BJ (cell line): ENCODE measurements at regions not wholly inside any gene's neighbourhood (a gene's known extent, or its start where the extent isn't known, plus 50 kb on each side); places are given as distances from the start of the nearest gene placed in this dataset.

Experiments used
- CTCF ChIA-PET: fragments of 350-600 bp; formaldehyde crosslinking; extraction: SDS; loops from one replicate; lab custom pipeline; 2021; ENCODE audit warnings: antibody characterized with exemption, inconsistent platforms; lab: Yijun Ruan, JAX
- POLR2A ChIA-PET: fragments of 300-600 bp; sonication (Branson Sonifier 250); formaldehyde crosslinking; extraction: SDS; loops from one replicate; lab custom pipeline; 2021; ENCODE audit warnings: antibody characterized with exemption; lab: Charles Lee
- DNase-seq: peaks from one replicate; pipeline ENCODE4 v3.0.0-alpha.2; 2011; ENCODE audit warnings: low read depth
- H3K27me3 ChIP-seq: 2 replicates; pipeline ENCODE4 v1.6.0; 2011; ENCODE audit warnings: low read length; ENCODE audit not compliant: control insufficient read depth, insufficient read depth
- H3K36me3 ChIP-seq: 2 replicates; pipeline ENCODE4 v1.5.1; 2011; ENCODE audit warnings: low read length; ENCODE audit not compliant: control insufficient read depth, insufficient read depth
- H3K4me3 ChIP-seq: 2 replicates; pipeline ENCODE4 v1.5.1; 2011; ENCODE audit warnings: low read depth, mild to moderate bottlenecking, control low read depth, low read length
- TF ChIP-seq, protein P1 (sequence below): IDR thresholded peaks from 2 replicates; pipeline ENCODE4 v1.5.1; 2011; ENCODE audit warnings: low read depth, mild to moderate bottlenecking, control low read depth, inconsistent platforms, low read length, moderate library complexity; ENCODE audit not compliant: insufficient read depth

DNA sequence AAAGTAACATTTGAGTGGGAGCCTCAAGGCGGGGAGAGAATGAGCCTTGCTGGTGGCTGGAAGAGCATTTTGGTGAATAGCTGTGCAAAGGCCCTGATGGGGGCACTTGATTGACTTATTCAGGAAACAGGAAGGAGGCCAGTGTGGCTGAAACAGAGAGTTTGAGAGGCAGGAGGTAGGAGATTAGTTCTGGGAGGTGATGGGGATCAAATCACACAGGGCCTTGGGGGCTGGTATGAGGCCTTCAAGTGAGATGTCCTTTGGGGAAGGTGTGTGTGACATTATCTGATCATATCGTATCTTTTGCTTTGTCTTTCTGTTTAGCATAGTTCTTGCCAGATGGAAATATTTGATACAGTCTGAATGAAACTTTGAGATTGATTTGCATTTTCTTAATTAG, 172.3 kb downstream of the TENT4A start:
- ChIA-PET CTCF (no interaction called here), POLR2A (no interaction called here)
- no peak for DNase-seq
- H3K27me3 ChIP-seq, result no peaks in the 10 kb centered on the region
- no peak overlapping the region for H3K4me3 ChIP-seq
- no peaks in the 10 kb centered on the region for H3K36me3 ChIP-seq
- TF ChIP-seq, protein P1, sequence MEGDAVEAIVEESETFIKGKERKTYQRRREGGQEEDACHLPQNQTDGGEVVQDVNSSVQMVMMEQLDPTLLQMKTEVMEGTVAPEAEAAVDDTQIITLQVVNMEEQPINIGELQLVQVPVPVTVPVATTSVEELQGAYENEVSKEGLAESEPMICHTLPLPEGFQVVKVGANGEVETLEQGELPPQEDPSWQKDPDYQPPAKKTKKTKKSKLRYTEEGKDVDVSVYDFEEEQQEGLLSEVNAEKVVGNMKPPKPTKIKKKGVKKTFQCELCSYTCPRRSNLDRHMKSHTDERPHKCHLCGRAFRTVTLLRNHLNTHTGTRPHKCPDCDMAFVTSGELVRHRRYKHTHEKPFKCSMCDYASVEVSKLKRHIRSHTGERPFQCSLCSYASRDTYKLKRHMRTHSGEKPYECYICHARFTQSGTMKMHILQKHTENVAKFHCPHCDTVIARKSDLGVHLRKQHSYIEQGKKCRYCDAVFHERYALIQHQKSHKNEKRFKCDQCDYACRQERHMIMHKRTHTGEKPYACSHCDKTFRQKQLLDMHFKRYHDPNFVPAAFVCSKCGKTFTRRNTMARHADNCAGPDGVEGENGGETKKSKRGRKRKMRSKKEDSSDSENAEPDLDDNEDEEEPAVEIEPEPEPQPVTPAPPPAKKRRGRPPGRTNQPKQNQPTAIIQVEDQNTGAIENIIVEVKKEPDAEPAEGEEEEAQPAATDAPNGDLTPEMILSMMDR, result no peak

DNA sequence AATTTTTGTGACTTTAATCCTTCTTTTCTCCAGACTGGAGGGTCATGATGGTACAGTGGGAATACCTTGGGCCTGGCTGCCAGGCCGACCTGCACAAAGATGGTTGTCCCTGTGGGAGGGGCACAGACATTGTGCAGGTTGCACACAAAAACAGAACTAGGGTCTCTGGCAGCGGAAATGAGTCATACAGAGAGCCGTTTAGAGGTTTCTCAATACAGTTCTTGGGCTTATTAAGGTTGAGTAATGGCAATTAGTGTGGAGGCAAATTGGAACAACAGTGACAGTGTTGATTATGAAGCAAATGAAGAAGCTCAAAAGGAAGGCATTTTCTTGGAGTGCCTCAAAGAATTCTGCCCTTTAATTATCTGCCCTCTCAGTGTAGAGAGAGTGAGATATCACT, 173.6 kb downstream of the TENT4A start:
- ChIA-PET POLR2A (no interaction called here), CTCF (no interaction called here)
- no peak for DNase-seq
- no peaks in the 10 kb centered on the region for H3K27me3 ChIP-seq
- H3K36me3 ChIP-seq, result no peaks in the 10 kb centered on the region
- no peak overlapping the region for H3K4me3 ChIP-seq
- TF ChIP-seq, protein P1, result no peak

DNA sequence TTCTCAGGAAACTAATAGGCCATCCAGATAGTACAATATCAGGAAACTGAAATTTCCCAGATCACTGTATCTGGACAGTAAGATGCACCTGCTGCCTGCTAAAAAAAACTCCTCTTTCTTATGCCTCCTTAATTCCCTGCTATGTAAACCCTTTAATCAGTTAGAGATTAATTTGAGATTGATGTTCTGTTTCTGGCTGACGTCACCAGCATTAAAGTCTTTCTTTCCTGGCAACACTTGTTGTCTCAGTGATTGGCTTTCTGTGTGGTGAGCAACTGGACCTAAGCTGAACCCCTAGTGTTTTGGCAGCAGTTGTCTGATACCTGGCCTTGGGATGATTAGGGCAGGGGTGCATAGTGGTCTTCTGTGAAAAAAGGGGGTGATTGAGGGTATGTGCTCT, 175.8 kb downstream of the TENT4A start:
- Histone ChIP-seq H3K27me3 (no peaks in the 10 kb centered on the region), H3K4me3 (no peak overlapping the region), H3K36me3 (no peaks in the 10 kb centered on the region)
- CTCF ChIA-PET, result no interaction called here
- TF ChIP-seq, protein P1, result no peak
- no peak for DNase-seq
- POLR2A ChIA-PET, result no interaction called here

DNA sequence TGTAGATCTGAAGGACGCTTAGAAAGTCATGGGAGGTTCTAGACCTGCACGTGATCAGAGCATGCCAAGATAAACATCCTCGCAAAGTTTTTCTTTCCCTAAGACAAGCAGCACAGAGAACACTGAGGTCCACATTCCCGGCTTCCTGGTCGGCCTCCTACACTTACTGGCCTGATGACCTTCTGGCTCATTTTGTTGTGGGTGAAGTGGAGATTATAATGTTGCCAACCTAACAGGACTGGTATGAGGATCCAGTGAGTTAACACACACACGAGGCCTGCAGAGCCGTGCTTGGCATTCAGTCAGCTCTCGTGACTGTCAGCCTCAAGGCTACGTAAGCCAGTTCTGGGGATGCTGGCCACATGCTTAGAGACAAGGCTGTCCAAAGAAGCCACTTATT, 186.0 kb downstream of the TENT4A start:
- CTCF ChIA-PET, result no interaction called here
- Histone ChIP-seq H3K27me3 (no peaks in the 10 kb centered on the region), H3K36me3 (no peaks in the 10 kb centered on the region), H3K4me3 (no peak overlapping the region)
- POLR2A ChIA-PET, result no interaction called here
- DNase-seq, result no peak
- TF ChIP-seq, protein P1, result no peak

DNA sequence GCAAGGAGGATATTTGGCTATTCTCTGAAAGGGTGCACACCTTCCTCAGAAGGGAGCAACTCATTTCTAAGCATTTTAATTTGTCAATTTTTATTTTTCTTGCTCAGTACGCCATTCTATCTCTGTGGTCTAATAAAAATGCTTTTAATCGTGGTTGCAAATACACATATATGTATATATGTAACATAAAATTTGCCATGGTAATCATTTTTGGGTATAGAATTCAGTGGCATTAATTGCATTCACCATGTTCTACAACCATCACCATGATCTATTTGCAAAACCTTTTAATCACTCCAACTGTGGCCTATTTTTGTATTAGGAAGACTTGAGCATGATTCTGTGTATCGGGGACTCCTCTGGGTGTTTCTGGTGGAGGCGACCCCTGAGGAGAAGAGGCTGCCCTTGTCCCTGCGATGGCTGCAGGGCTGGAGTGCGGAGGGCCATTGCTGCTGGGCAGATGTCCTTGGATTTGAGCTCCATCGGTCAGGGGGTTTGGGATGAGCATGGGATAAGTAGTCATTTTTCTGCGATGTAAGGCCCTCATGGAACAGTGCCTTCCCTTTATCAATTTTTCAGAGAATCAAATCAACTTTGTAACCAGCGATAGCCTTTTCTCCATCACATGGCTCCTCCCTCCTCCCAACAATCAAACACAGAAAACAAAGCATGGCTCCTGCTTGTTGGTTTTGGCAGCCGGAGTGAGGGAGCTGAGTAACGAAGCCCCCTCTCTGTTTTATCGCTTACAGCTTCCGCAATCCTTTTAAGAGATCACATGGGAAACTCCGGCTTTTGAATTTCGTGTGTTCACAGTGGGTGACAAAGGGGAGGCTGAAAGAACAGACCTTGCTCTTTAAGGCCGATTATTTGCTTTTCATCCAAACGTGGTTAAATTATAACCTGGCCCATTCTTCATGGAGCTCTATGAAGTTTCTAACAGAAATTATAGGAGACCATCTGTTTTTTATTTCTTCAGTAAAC, 187.3 kb downstream of the TENT4A start:
- POLR2A ChIA-PET, result no interaction called here
- DNase-seq, result no peak
- CTCF ChIA-PET, result no interaction called here
- Histone ChIP-seq H3K36me3 (no peaks in the 10 kb centered on the region), H3K4me3 (no peak overlapping the region), H3K27me3 (no peaks in the 10 kb centered on the region)
- TF ChIP-seq, protein P1, result no peak
